Fibroblast of skin of abdomen (primary cell): ENCODE measurements at regions not wholly inside any gene's neighbourhood (a gene's known extent, or its start where the extent isn't known, plus 50 kb on each side); places are given as distances from the start of the nearest gene placed in this dataset.
A peak's percentile ranks its signal among the peaks of the same experiment; 100 is the strongest.

Experiments used
- DNase-seq: peaks from one replicate; pipeline ENCODE4 v3.0.0-alpha.2; 2013

DNA sequence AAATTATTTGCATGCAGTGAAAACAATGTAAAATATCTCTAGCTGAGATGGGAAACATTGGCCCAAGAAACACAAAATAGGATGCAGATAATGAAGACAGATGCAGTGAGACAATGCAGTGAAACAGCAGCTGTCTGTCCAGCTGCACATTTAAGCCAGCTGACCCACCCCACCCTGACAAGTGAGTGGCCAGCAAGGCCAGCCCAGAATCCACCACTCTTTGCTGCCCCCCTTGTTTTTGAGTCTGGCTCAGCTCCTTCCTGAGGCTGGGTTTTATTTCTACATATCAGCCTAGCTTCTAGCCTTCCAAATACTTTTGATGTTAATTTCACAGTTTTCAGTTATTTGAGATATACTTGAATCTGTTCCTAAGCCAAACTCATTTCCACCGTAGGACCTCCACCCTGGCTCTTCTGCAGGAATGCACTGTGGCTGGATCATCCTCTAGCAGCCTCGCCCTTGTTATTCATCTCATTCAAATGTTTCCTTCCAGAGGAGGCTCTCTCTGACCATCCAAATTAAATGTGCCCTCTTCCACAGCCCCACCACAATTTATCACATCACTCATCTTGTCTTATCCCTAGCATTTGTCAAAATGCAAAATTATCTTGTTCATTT, 154.1 kb upstream of the POU2AF2 start:
- no peak for DNase-seq

DNA sequence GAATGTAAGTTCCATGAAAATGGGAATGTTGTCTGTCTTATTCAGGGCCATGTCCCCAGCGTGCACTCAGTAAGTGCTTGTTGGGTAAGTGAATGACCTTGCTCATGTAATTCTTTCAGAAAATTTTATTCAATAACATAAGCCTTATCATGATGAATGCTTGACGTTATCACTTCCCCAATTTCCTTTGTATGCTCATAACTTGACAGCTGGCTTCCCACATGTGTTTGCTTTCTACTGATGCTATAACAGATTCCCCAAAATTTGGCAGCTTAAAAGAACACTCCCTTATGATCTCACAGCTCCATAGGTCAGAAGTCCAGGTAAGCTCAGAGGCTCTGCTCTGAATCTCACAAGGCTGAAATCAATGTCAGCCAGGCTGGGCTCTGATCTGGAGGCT, 155.8 kb upstream of the POU2AF2 start:
- DNase-seq, result no peak

DNA sequence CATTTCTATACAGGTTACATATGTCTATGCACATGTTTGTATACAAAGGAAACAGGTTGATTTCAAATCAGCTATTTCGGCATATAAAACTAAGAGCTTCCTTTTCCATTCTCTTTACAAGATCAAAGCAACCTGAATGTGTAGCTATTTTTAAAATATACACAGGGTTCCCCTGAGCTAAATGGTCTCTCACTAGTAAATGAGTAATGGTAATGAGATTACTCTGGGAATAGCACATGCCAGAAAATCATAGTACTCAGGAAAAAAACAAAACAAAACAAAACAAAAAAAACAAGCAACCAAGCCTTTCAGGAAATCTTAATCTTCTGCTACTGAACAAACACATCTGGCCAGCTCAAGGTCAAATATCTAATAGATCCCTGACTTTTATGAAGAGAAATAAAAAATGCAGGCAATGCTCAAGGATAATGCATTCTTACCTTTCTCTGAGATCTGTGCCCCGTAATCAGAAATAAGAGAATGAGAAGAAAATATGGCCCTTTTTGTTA, 156.6 kb upstream of the POU2AF2 start:
- DNase-seq, result no peak

DNA sequence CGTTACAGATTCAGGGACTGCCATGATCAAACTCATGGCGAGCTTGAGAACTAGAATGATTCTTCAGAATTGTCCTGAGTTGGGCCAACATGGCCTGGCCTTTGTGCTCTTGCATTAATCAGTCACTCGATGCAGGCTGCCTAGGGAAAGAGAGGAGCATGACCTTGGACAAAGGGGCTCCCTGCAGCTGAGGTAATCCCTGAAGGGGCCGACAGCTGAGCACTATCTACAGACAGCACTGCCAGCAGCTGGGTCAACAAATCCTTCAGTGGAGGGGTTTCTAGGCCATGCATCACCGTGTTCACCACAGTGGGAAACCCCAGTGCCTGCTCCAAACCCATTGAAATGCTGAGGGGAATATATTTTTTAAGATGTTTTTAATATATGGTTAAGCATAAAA, 159.5 kb upstream of the POU2AF2 start:
- no peak for DNase-seq

DNA sequence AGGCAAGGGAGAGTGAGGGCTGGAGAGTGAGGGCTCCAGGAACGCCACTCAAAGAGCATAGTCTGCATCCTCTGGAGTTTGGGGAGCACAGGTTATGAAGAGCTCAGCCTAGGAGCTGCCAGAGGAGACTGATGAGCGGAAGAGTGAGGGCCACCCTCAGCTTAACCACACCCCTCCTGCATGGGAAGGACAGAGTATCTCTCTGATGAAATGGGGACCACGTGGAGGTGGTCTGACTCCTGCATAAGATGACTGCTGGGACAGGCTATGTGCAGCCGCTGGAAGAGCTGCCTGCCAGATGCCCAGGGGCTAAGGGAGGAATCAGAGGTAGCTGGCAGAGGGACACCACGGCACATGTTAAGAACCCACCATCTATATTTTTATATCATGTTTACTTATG, 162.9 kb upstream of the POU2AF2 start:
- DNase-seq, result no peak

DNA sequence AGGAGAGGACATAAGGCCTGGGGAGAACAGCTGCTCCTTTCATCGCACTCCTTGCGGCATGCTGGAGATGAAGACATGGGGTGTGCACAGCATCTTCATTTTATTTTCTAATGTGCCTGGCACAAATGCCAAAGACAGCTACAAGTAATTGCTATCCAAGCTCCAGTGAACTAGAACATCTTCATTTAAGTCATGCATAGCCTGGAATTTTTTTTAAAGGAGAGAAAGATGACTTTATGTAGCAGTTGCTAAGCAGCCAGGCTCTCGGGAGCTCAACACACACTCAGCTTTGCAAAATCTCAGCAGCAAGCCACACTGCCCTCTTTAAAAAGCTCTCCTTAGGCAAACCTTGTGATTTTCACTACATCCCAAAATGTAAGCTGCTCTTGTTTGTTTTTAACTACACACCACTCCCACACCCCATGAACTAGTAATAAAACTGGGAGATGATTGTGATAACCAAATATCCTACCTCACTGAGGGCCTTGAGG, 164.5 kb upstream of the POU2AF2 start:
- DNase-seq, result no peak

DNA sequence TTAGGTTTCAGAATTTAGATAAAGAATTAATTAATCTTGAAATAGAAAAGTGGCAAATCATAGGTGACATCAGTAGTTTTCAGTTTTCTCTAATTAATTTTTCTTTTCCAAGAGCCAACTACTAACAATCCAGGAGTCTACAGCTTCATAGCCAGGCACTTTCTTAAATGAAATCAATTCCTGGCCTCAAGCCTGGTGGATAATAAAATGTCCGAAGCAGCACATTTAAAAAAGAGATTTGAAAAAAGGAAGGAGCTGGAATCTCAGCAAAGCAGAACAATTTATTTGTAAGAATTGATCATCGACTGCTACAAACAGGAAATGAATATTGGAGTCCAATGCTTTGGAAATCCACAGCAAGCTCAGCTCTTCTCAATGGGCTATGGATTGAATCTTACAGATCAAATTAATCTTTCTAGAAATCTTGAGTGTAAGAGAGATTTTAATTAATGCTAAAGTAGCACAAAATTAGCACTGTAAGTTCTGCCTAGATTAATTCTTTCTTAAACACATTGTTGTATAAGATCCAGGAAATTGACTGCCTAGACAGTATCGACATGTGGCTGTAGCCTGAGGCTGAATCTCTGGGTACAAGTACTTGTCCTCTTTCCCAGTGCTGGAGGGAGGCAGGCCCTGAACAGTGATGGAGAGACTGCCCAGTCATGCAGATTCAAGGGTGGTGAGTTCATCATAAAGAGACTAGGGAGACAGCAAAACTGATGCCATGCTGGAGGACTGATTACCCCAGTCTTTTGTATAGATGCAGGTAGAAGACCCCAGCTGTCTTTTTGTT, 167.8 kb upstream of the POU2AF2 start:
- DNase-seq, result no peak

DNA sequence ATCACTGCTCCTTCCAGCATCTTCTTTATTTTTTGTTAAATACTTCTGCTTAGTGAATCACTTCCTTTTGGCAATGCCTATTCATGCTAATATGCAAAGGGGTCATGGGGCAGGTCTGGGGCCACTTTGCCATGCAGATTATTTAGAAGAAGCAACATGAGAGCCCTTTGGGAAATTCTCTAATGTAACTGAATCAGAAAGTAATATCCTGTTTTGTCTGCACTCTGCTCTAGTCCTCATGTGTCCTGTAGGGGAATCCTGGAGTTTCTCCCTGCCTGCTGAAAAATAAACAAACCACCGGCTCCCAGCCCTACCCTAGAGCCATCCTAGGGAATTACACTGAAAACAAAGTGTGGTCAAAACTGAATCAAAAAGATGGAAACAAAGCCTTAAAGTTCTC, 176.5 kb upstream of the POU2AF2 start:
- no peak for DNase-seq

DNA sequence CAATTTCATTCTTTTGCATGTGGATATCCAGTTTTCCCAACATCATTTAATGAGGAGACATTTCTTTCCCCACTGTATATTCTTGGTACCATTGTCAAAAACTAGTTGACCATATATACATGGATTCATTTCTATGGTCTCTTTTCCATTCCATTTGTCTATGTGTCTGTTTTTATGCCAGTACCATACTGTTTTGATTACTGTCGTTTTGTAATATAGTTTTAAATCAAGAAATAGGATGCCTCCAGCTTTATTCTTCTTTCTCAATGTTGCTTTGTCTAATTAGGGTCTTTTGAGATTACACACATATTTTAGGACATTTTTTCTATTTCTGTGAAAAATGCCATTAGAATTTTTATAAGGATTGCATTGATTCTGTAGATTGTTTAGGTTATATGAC, 177.5 kb upstream of the POU2AF2 start:
- DNase-seq, result no peak

DNA sequence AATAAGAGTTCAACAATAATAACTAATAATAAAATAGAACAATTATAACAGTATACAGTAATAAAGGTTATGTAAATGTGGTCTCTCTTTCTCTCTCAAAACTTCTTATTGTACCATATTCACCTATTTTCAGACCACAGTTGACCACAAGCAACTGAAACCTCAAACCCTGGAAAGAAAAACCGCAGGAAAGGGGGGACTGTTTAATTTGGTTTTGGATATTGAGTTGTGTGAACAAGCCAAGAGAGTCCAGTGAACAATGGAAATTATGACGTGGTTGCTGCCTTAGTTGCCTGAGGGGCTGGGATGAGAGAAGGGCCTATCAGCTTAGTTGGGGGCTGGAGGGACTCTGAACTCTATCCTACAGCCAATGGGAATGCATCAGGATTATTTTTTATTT, 178.7 kb upstream of the POU2AF2 start:
- DNase-seq, result no peak

DNA sequence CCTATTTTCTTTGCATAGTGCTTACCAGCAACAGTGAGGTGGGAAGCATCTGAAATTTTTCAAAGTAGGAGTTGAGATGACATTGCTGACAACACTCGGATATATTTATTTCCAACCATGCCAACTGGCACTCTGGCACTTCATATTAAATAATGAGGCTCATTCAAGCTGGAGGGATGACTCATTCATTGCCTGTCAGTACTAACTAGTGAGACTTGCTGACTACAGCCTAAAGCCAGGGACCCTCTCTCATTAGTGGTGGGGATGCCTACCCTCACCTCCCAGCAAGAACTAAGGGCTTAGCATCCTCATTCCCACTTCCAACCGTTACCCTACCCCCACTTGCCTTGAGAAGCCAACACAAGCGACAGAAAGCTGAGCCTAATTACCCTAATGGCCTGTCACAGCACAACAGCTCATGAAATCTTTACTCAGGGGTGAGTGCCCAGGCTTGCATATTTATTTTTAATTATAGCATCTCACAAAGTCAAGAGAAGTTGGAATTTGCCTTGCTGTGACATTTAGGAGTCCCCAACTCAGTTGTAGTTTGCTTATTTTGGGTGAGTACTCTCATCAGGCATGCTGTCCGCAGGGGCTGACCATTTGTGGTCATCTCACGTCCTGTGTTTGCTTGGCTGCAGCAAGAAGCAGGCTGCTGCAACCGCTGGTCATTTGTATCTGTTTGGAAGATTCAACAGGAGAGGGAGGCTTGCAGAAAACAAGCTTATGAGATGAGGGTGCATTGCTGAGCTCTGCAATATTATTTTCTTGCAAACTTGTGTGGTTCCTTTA, 181.6 kb upstream of the POU2AF2 start:
- DNase-seq, result peak; percentile 18

DNA sequence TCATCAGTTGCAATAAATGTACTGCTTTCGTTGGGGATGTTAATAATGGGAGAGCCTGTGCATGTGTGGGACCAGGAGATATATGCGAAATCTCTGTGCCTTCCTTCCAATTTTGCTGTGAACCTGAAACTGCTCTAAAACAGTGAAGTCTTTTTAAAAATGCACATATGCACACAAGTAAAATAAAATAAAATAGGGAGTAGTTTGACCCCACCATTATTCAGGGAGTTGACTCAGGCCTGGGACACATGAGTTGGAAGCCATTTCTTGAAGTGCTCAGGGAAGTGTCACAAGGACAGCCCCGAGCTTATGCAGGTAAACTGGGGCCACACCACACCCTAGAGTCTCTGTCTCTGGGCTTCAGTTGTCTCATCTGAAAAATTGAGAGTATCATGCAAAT, 183.1 kb upstream of the POU2AF2 start:
- DNase-seq, result no peak

DNA sequence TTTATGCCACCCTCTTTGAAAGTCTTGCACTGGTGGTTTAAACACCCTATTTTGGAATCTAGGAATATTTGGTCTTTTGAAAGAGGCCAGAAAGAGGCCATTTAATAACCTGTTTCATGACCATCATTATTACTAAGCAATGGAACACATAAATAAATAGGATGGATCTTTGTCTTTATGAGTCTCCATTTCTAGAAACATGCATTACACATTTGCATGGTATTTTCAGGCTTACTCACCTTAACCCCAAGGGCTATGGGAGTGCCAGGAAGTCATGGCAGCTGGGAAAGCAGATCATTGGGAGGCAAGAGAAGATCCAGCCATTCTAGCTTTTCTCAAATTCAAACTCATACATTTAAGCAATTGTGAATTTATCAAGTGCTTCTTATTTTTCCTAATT, 185.8 kb upstream of the POU2AF2 start:
- no peak for DNase-seq

DNA sequence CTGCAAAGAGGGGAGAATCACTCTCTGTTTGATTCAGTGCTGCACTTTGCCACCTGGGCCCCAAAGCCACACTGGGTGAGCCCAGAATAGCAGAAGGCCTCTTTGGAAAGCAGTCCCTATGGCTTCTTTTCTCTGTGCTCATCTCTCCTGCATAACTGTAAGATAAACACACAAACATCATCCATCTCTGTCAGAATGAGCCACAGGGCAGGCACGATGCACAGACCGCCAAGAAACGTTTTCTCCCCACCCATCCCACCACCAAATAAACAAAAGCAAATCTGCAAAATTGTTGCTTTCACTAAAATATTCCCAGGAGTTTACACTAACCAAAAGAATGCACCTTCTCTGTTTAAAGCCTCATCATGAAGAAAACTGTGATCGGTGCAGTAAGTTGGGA, 196.4 kb upstream of the POU2AF2 start:
- no peak for DNase-seq

DNA sequence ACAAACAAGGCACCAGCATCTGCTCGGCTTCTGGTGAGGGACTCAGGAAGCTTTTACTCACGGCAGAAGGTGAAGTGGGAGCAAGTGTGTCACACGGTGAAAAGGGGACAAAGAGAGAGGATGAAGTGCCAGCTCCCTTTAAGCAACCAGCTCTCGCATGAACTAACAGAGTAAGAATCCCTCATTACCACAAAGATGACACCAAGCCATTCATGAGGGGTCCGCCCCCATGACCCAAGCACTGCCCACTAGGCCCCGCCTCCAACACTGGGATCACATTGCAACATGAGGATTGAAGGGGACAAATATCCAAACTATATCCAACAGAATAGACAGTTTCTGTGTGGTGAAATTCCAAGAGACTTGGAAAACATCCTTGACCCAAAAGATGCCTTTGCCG, 198.2 kb upstream of the POU2AF2 start:
- no peak for DNase-seq

DNA sequence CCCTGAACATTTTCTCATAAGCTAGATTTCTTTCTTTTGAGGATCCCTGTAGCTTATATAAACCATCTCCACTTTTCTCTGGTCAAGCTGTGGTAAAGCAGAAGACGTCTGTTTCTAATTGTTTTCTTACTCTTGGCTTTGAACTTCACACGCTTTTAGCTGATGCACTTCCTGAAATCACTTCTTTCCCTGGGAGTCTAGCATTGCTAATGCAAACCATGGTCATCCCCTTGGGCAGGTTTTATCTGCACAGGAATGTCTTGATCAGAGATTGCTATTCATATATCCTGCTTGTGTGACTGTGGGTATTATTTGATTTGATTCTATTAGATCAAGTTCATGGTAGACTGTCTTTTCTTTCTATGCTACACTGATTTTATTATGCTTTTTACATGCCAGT, 199.2 kb upstream of the POU2AF2 start:
- no peak for DNase-seq

DNA sequence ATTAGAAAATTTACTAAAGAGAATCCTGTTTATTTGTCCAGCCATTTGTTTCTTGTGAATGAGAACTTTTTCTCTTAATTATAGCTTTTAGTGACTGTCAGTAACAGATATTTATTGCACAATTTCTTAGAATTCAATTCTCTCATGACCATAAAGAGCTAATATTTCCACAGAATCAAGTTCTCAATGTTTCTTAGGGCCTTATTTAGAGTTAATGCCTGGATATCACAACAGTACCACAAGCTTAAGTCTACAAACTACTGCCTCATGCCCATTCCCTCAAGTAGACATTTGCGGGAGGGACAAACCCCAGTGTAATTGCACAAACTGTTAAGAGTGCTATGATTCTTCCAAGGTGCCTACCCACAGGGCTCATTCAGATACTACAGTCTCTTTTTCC, 199.7 kb upstream of the POU2AF2 start:
- no peak for DNase-seq

DNA sequence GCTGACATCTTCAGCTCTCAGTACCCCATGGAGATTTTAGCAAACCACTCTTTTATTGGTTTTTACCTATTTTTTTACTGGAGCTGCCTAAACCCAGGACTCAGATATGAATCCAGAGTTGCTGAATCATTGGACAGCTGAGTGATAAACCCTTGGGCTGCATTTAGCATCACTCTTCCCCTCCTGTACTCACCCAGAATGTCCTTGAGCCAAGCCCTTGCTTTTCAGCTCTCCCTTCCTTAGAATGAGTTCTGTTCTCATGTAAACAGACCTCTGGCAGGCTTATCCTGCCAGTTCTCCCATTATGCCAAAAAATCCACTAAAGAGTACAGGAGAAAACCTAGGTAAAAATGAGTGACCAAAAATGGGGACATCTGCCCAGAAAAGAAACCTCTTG, 200.1 kb upstream of the POU2AF2 start:
- no peak for DNase-seq

DNA sequence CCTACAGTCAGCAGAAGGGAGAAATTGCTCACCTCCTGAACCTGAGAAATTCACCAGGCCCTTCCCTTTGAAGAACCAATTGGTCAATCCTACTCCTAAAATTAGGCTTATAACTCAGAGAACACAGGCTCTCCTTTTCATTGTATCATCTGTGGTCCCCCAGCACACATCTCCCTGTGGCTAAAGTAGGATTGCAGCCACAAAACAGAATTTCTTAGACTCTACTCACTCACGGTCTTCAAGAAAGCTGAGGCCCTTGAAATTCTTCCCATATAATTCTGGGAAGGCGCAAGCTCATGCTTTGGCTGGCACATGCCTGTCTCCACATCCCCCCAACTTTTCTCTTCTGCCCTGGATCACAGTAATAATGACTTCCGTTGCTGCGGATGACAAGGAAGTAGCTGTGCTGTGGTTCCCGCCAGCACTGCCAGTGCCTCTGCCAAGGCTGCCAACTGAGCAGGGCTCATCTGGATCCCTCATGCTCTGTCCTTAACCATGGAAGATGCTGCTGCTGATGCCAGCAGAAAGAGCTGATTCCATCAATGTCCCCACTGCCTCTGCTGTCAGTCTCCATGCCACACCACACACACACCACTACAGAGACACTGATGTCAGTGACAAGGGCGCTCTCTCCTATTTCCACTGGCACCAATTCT, 200.6 kb upstream of the POU2AF2 start:
- DNase-seq, result no peak

DNA sequence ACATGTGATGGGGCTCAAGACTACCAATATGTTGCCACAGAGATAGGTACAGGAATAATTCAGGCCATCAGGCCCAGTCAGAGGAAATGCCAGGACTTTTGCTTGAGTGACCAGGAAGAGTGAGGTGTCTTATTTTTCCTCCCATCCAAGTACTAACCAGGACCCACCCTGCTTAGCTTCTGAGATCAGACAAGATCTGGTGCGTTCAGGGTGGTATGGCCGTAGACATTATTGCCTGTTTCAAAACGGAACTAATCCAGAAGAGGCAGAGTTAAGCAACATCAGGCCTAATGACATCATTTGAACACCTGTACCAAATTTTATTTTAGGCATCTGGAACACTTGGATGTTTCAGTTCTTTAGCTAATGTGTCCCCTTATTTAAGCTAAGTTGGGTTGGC, 205.5 kb upstream of the POU2AF2 start:
- DNase-seq, result no peak

DNA sequence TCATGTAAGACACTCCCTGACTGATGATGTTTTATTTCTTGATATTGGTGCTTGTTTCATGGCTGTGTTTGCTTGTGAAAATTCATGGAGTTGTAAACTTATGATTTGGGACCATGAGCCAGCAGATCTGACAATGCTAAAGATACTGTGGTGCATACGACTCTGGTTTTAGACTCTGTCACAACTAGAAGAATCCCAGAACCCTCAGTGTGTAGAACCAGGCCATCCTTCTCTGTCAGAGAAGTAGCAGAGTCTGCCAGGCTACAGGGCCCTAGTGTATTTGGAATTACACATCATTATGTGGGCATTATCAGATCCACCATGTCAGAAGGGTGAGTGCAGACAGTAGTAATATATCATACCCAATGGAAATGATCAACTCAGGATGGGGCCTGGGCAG, 209.8 kb upstream of the POU2AF2 start:
- no peak for DNase-seq

DNA sequence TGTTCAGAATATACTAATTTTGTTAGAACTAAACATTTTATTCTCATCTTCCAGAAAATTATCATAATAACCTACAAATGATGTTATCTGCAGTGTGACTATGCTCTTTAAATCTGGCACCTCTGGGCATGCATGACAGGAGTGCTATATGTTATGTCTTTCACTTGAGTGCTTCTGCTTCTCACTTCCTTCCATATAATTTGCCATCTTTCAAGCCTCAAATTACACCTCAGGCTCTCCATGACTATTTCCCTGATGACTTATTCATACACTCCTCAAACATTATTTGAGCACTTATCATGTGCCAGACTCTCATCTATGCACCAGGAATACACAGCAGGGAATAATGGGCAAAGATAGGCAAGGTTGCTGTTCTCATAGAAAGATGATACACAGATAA, 219.3 kb upstream of the POU2AF2 start:
- no peak for DNase-seq

DNA sequence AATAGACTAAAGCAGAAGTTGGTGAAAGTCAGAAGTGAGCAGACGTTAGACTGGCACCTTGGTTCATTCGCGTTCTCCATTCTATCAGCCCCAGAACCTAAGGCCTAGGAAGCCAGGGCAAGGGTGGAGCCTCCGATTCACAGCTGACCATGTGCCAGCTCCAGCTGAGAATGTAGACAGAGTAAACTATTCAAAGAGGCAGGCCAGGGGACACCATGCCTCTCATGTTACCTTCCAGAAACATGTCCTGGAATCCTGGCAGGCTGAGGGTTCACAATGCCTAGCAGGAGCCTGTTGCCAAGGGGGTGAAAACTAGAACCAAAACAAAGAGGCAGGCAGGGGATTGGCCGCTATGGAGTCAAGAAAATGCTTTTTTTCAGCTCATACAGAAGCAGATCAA, 224.4 kb upstream of the POU2AF2 start:
- no peak for DNase-seq
